Stromal cell of bone marrow (primary cell): ENCODE measurements at regions not wholly inside any gene's neighbourhood (a gene's known extent, or its start where the extent isn't known, plus 50 kb on each side); places are given as distances from the start of the nearest gene placed in this dataset.
"Not testable (repeated sequence)": the region's sequence is repeated elsewhere in the genome, so short reads cannot be mapped to it uniquely, and the experiment has no call there.

ENCODE experiments used
- DNase-seq: peaks from one replicate; pipeline ENCODE4 v3.0.0-alpha.2; 2012; ENCODE audit warnings: low read depth

GRCh38 chr6:82511546-82511945 lies 147.9 kb downstream of the TPBG start:
- DNase-seq: no peak

GRCh38 chr6:82517896-82518295 lies 154.3 kb downstream of the TPBG start:
- not testable (repeated sequence) for DNase-seq

- DNase-seq: no peak
Observed at GRCh38 chr6:82521369-82521768, 157.8 kb downstream of the TPBG start.

- DNase-seq: no peak
Observed at GRCh38 chr6:82521861-82522260, 158.2 kb downstream of the TPBG start.

- no peak for DNase-seq
Observed at GRCh38 chr6:82524031-82524430, 160.4 kb downstream of the TPBG start.

- no peak for DNase-seq
Observed at GRCh38 chr6:82525775-82526495, 162.3 kb downstream of the TPBG start.

- not testable (repeated sequence) for DNase-seq
Observed at GRCh38 chr6:82529960-82530460, 166.4 kb downstream of the TPBG start.

GRCh38 chr6:82534876-82535275 lies 171.3 kb downstream of the TPBG start:
- no peak for DNase-seq

- not testable (repeated sequence) for DNase-seq
Observed at GRCh38 chr6:82549480-82549879, 185.9 kb downstream of the TPBG start.

- not testable (repeated sequence) for DNase-seq
Observed at GRCh38 chr6:82551311-82551710, 187.7 kb downstream of the TPBG start.

GRCh38 chr6:82551831-82552230 lies 188.2 kb downstream of the TPBG start:
- DNase-seq: no peak

- DNase-seq: no peak
Observed at GRCh38 chr6:82553863-82554531, 190.4 kb downstream of the TPBG start.

GRCh38 chr6:82554666-82555065 lies 191.0 kb downstream of the TPBG start:
- no peak for DNase-seq

- DNase-seq: peak; percentile 28
Observed at GRCh38 chr6:82555801-82556200, 192.2 kb downstream of the TPBG start.

GRCh38 chr6:82558531-82558930 lies 194.9 kb downstream of the TPBG start:
- DNase-seq: not testable (repeated sequence)

GRCh38 chr6:82567621-82568020 lies 204.0 kb downstream of the TPBG start:
- no peak for DNase-seq

GRCh38 chr6:82568290-82568993 lies 204.8 kb downstream of the TPBG start:
- no peak for DNase-seq

GRCh38 chr6:82569022-82569421 lies 205.4 kb downstream of the TPBG start:
- DNase-seq: no peak

GRCh38 chr6:82570083-82570482 lies 206.5 kb downstream of the TPBG start:
- no peak for DNase-seq

GRCh38 chr6:82571455-82571854 lies 207.8 kb downstream of the TPBG start:
- DNase-seq: no peak

- no peak for DNase-seq
Observed at GRCh38 chr6:82573254-82573972, 209.8 kb downstream of the TPBG start.

GRCh38 chr6:82576284-82576683 lies 212.7 kb downstream of the TPBG start:
- DNase-seq: no peak
